ENCODE measurements at regions not wholly inside any gene's neighbourhood (a gene's known extent, or its start where the extent isn't known, plus 50 kb on each side); places are given as distances from the start of the nearest gene placed in this dataset.

DNA sequence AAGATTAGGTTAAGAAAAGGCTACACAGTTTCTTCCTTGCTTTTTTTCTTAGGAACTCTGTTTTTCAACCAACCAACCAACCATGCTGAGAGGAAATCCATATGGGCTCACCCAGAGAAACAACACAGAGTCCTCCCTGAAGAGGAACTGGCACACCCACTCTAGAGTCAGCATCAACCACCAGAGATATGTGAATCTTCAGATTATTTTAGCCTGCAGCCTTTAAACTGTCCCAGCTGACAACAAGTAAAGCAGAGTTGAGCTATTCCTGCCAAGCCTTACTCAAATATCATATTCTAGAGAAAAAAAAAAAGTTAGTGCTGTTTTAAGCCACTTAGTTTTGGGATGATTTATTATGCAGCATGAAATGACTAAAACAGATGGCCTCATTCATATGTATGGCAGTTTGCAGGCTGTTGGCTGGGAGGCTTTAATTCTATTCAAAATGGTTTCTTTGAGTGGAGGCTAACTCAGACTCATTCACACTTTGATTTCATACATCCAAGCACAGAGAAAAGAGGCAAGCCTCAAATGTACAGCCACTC, 1637.7 kb upstream of the LRRTM1 start:
- no peaks in the 10 kb centered on the region for H4K20me1 ChIP-seq (ENCODE audit: control insufficient read depth, insufficient read depth, low read depth, low read length)
- H3K9me2 ChIP-seq (replicated peaks; ENCODE audit: control insufficient read depth, low read length) = no peaks in the 10 kb centered on the region

DNA sequence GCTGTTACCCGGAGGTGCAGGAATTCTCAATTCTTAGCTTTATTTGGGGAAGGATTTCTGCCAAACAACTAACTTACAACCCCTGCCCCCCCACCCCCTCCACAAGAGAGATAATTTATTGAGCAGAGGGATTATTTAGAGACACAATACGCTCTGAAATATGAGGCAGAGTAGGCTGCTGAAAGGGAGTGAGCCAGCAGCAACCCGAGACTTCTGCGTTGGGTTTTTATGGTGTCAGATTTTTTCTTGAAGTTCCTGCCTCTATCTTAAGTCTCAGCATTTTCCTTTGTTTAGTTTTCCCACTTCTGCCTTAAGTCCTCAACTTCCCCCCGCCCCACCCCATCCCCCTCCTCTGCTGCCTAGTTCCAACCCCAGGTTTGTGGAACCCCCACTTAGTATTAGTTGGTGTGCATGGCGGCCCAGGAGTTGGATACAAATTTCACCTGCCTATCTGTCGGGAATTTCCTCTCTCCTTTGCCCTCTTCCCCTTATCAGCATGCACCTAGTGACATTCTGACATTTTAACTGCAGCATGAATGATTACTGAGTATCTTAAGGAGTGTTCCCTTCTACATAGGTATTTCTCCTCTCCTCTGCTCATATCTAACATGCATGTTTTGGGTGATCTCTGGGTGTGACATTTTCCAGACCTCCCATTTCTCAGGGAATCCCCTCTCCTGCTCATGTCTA, 1635.9 kb upstream of the LRRTM1 start:
- no peak overlapping the region for H3K27ac ChIP-seq (ENCODE audit: low read depth, low read length)
- no peaks in the 10 kb centered on the region for H3K9me2 ChIP-seq (replicated peaks; ENCODE audit: control insufficient read depth, low read length)
- no peak overlapping the region for H3K4me3 ChIP-seq (ENCODE audit: low read length)
- no peaks in the 10 kb centered on the region for H3F3A ChIP-seq (ENCODE audit: control insufficient read depth, insufficient read depth)
- H3K4me2 ChIP-seq (ENCODE audit: low read length) = no peak overlapping the region
- no peaks in the 10 kb centered on the region for H3K4me1 ChIP-seq (ENCODE audit: control insufficient read depth, low read length)
- no peaks in the 10 kb centered on the region for H3K36me3 ChIP-seq (ENCODE audit: control insufficient read depth, low read length)
- H3K9me3 ChIP-seq (ENCODE audit: control insufficient read depth, insufficient read depth, low read length) = no peaks in the 10 kb centered on the region
- TF ChIP-seq, protein P1, sequence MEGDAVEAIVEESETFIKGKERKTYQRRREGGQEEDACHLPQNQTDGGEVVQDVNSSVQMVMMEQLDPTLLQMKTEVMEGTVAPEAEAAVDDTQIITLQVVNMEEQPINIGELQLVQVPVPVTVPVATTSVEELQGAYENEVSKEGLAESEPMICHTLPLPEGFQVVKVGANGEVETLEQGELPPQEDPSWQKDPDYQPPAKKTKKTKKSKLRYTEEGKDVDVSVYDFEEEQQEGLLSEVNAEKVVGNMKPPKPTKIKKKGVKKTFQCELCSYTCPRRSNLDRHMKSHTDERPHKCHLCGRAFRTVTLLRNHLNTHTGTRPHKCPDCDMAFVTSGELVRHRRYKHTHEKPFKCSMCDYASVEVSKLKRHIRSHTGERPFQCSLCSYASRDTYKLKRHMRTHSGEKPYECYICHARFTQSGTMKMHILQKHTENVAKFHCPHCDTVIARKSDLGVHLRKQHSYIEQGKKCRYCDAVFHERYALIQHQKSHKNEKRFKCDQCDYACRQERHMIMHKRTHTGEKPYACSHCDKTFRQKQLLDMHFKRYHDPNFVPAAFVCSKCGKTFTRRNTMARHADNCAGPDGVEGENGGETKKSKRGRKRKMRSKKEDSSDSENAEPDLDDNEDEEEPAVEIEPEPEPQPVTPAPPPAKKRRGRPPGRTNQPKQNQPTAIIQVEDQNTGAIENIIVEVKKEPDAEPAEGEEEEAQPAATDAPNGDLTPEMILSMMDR (IDR thresholded peaks at IDR 0.05; ENCODE audit: low read depth, low read length, poor library complexity, severe bottlenecking) = no peak
- TF ChIP-seq EZH2phosphoT487 (IDR thresholded peaks at IDR 0.05; ENCODE audit: borderline replicate concordance, low read length) = no peak
- H3K79me2 ChIP-seq (ENCODE audit: control insufficient read depth, low read length) = no peaks in the 10 kb centered on the region
- H3K27me3 ChIP-seq (ENCODE audit: control insufficient read depth, low read length) = no peaks in the 10 kb centered on the region
- no peaks in the 10 kb centered on the region for H4K20me1 ChIP-seq (ENCODE audit: control insufficient read depth, insufficient read depth, low read depth, low read length)

More for the DNA sequence above, 1637.7 kb upstream of the LRRTM1 start:
- H3K27ac ChIP-seq (ENCODE audit: low read depth, low read length) = no peak overlapping the region
- no peaks in the 10 kb centered on the region for H3K36me3 ChIP-seq (ENCODE audit: control insufficient read depth, low read length)
- H3K79me2 ChIP-seq (ENCODE audit: control insufficient read depth, low read length) = no peaks in the 10 kb centered on the region
- no peaks in the 10 kb centered on the region for H3K4me1 ChIP-seq (ENCODE audit: control insufficient read depth, low read length)
- no peak overlapping the region for H3K4me2 ChIP-seq (ENCODE audit: low read length)
- H3K27me3 ChIP-seq (ENCODE audit: control insufficient read depth, low read length) = no peaks in the 10 kb centered on the region
- no peak overlapping the region for H3K4me3 ChIP-seq (ENCODE audit: low read length)
- TF ChIP-seq EZH2phosphoT487 (IDR thresholded peaks at IDR 0.05; ENCODE audit: borderline replicate concordance, low read length) = no peak
- TF ChIP-seq, protein P1 (IDR thresholded peaks at IDR 0.05; ENCODE audit: low read depth, low read length, poor library complexity, severe bottlenecking) = no peak
- no peaks in the 10 kb centered on the region for H3K9me3 ChIP-seq (ENCODE audit: control insufficient read depth, insufficient read depth, low read length)
- no peaks in the 10 kb centered on the region for H3F3A ChIP-seq (ENCODE audit: control insufficient read depth, insufficient read depth)

DNA sequence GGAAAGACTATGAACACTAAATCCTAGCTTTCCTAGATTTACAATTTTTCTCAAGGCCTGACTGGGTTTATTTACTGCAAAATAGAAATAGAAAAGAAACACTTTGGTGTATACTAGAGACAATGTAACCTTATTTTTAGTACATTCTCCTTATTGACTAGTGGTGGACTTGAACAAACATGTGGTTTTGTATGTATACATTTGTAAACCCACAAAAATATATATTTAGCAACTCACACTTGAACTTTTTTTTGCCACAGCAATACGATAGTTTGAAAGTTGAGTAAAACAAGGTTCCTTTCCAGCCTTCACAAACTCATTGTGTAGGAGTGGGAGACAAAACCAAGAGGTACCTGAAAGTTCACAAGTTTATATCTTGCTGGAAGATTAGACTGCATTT, 1633.4 kb upstream of the LRRTM1 start:
- no peaks in the 10 kb centered on the region for H3K36me3 ChIP-seq (ENCODE audit: control insufficient read depth, low read length)
- H3K4me2 ChIP-seq (ENCODE audit: low read length) = no peak overlapping the region
- TF ChIP-seq, protein P1 (IDR thresholded peaks at IDR 0.05; ENCODE audit: low read depth, low read length, poor library complexity, severe bottlenecking) = no peak

More for the DNA sequence above, 1633.4 kb upstream of the LRRTM1 start:
- Histone ChIP-seq H3F3A (ENCODE audit: control insufficient read depth, insufficient read depth) (no peaks in the 10 kb centered on the region), H3K9me3 (ENCODE audit: control insufficient read depth, insufficient read depth, low read length) (no peaks in the 10 kb centered on the region), H3K79me2 (ENCODE audit: control insufficient read depth, low read length) (no peaks in the 10 kb centered on the region), H3K4me3 (ENCODE audit: low read length) (no peak overlapping the region), H3K27me3 (ENCODE audit: control insufficient read depth, low read length) (no peaks in the 10 kb centered on the region), H3K27ac (ENCODE audit: low read depth, low read length) (no peak overlapping the region), H3K9me2 (replicated peaks; ENCODE audit: control insufficient read depth, low read length) (no peaks in the 10 kb centered on the region), H4K20me1 (ENCODE audit: control insufficient read depth, insufficient read depth, low read depth, low read length) (no peaks in the 10 kb centered on the region), H3K4me1 (ENCODE audit: control insufficient read depth, low read length) (no peaks in the 10 kb centered on the region)

Data from DOHH2 (cell line).